ENCODE measurements at regions not wholly inside any gene's neighbourhood (a gene's known extent, or its start where the extent isn't known, plus 50 kb on each side); places are given as distances from the start of the nearest gene placed in this dataset.
A peak's percentile ranks its signal among the peaks of the same experiment; 100 is the strongest.

- Histone ChIP-seq H3K27me3 (no peaks in the 10 kb centered on the region), H3K4me3 (no peak overlapping the region), H3K27ac (peak overlapping the region in 1 of 5 donors; percentile 28), H3K9me3 (replicated peaks in 1 of 3) (no peaks in the 10 kb centered on the region), H3K36me3 (replicated peaks in 1 of 2) (no peaks in the 10 kb centered on the region), H3K4me1 (replicated peaks in 1 of 2) (peaks cover 0 to 8% of the 10 kb centered on the region in 2 donors)
- 31 to 38% (median 34%) methylated on average over 6 of the region's 6 CpGs for WGBS, 4 donors
- intact Hi-C loops (cut with DNase I), result no loop called here
- TF ChIP-seq POLR2A (IDR thresholded peaks at IDR 0.05) (no peak), CTCF (IDR thresholded peaks at IDR 0.05) (no peak)
- DNase-seq, result no peak
Measured at GRCh38 chr5:17989567-17990563, 355.6 kb downstream of the TAF11L14 start.

DNA sequence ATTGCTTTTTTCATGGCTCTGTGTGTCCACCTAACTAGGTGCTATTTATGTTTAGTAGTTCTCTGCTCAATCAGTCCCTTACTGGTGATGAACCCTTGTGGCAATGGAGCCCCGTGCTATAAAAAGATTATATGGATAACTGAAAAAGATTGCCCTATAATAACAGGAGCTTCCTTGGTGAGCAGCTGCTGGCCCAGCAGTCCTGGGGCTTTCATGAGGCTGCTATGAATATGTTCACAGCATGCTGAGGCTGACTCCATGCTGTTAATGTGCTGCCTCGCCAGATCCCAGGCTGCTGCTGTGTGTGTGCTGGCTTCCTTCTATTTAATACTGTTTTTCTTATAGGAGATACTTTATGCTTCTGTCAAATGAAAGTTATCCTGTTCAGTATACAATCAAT is 357.5 kb downstream of the TAF11L14 start:
- WGBS, 4 donors, result 62 to 77% (median 69%) methylated on average over 2 of the region's 2 CpGs
- Histone ChIP-seq H3K4me1 (replicated peaks in 1 of 2) (peaks cover 0 to 8% of the 10 kb centered on the region in 2 donors), H3K4me3 (no peak overlapping the region), H3K27me3 (no peaks in the 10 kb centered on the region), H3K27ac (no peak overlapping the region), H3K9me3 (replicated peaks in 1 of 3) (no peaks in the 10 kb centered on the region), H3K36me3 (replicated peaks in 1 of 2) (no peaks in the 10 kb centered on the region)
- intact Hi-C loops (cut with DNase I), result no loop called here
- TF ChIP-seq POLR2A (IDR thresholded peaks at IDR 0.05) (no peak), CTCF (IDR thresholded peaks at IDR 0.05) (no peak)
- DNase-seq, result no peak

- no peaks in the 10 kb centered on the region for H3K36me3 ChIP-seq (replicated peaks in 1 of 2)
- no peak for DNase-seq
- H3K4me1 ChIP-seq (replicated peaks in 1 of 2), result peaks cover 0 to 8% of the 10 kb centered on the region in 2 donors
- intact Hi-C loops (cut with DNase I), result no loop called here
- no peak overlapping the region for H3K4me3 ChIP-seq
- no peak overlapping the region for H3K27ac ChIP-seq
- no peaks in the 10 kb centered on the region for H3K9me3 ChIP-seq (replicated peaks in 1 of 3)
- WGBS, 4 donors, result 59 to 75% (median 63%) methylated on average over 2 of the region's 2 CpGs
- no peaks in the 10 kb centered on the region for H3K27me3 ChIP-seq
- TF ChIP-seq POLR2A (IDR thresholded peaks at IDR 0.05) (no peak), CTCF (IDR thresholded peaks at IDR 0.05) (no peak)
Measured at GRCh38 chr5:17992291-17992690, 358.0 kb downstream of the TAF11L14 start.

DNA sequence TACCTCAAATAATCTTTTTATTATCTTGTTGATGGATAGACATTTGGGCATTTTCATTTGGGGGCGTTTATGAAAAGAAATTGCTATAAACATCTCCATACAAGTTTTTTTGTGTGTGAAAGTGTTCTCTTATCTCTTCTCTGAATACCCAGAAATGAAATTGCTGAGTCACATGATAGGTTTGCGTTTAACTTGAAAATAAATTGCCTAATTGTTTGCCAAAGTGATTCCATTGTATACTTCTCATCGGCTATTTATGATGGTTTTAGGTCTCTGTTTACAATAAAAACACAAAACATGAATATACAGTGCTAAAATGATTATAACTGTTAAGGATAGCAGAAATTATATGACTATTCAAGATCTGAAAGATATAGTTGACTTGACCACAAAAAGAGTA is 361.7 kb downstream of the TAF11L14 start:
- no peak for TF ChIP-seq CTCF (IDR thresholded peaks at IDR 0.05)
- TF ChIP-seq POLR2A (IDR thresholded peaks at IDR 0.05), result no peak
- 48 to 65% (median 57%) methylated on average over 3 of the region's 3 CpGs for WGBS, 4 donors
- DNase-seq, result no peak

More for the DNA sequence above, 361.7 kb downstream of the TAF11L14 start:
- H3K4me1 ChIP-seq (replicated peaks in 1 of 2), result no peaks in the 10 kb centered on the region
- no peak overlapping the region for H3K4me3 ChIP-seq
- no peaks in the 10 kb centered on the region for H3K27me3 ChIP-seq
- no peaks in the 10 kb centered on the region for H3K36me3 ChIP-seq (replicated peaks in 1 of 2)
- H3K9me3 ChIP-seq (replicated peaks in 1 of 3), result no peaks in the 10 kb centered on the region
- no peak overlapping the region for H3K27ac ChIP-seq
- intact Hi-C loops (cut with DNase I), result no loop called here

Data from adrenal gland (tissue), 9 donors.